Ovary (tissue), 3 donors: ENCODE measurements at regions not wholly inside any gene's neighbourhood (a gene's known extent, or its start where the extent isn't known, plus 50 kb on each side); places are given as distances from the start of the nearest gene placed in this dataset.

ENCODE experiments used
- POLR2A ChIP-seq: fragments of 450-650 bp; IDR thresholded peaks from one replicate; pipeline ENCODE4 v1.6.1; 2017; ENCODE audit warnings: antibody characterized with exemption, mild to moderate bottlenecking, moderate library complexity
- TF ChIP-seq, protein P1 (sequence below), 3 donors: fragments of 450-650 bp in 2 of 3; fragments of 200-600 bp in 1 of 3; IDR thresholded peaks; one replicate each; pipeline versions ENCODE4 v1.5.1 to v1.8.0; 2016 to 2022; ENCODE audit warnings: antibody characterized with exemption in 3 of 3, mild to moderate bottlenecking in 1 of 3
- donor health status: DM: no; HTN: no; CAD: no.

DNA sequence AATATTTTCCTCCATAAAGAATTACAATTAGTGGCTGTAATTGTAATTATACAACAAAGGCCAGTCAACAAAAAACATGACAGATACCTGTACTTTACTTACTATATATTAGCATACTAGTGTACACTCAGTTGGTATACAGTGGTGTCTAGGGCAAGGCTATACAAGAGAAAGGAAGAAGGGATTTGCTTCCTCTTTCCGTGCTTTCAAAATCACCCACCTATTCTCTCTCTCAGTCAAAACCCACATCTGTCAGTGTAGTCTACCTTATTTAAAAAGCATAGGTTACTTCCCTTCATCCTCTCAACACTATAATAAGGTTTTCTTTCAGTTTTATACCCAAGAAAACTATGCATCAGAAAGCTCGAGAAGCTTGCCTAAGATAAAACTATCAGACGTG lies 355.8 kb upstream of the NR5A2 start:
- TF ChIP-seq, protein P1, sequence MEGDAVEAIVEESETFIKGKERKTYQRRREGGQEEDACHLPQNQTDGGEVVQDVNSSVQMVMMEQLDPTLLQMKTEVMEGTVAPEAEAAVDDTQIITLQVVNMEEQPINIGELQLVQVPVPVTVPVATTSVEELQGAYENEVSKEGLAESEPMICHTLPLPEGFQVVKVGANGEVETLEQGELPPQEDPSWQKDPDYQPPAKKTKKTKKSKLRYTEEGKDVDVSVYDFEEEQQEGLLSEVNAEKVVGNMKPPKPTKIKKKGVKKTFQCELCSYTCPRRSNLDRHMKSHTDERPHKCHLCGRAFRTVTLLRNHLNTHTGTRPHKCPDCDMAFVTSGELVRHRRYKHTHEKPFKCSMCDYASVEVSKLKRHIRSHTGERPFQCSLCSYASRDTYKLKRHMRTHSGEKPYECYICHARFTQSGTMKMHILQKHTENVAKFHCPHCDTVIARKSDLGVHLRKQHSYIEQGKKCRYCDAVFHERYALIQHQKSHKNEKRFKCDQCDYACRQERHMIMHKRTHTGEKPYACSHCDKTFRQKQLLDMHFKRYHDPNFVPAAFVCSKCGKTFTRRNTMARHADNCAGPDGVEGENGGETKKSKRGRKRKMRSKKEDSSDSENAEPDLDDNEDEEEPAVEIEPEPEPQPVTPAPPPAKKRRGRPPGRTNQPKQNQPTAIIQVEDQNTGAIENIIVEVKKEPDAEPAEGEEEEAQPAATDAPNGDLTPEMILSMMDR (IDR thresholded peaks at IDR 0.05) = no peak
- TF ChIP-seq POLR2A = no peak
